CD4-positive, alpha-beta T cell treated with Interleukin-4 for 4 hours (primary cell): ENCODE measurements at regions not wholly inside any gene's neighbourhood (a gene's known extent, or its start where the extent isn't known, plus 50 kb on each side); places are given as distances from the start of the nearest gene placed in this dataset.
"Not testable (repeated sequence)": the region's sequence is repeated elsewhere in the genome, so short reads cannot be mapped to it uniquely, and the experiment has no call there.

Experiments
- DNase-seq: peaks from one replicate; pipeline ENCODE4 v3.0.0-alpha.2; 2020

DNA sequence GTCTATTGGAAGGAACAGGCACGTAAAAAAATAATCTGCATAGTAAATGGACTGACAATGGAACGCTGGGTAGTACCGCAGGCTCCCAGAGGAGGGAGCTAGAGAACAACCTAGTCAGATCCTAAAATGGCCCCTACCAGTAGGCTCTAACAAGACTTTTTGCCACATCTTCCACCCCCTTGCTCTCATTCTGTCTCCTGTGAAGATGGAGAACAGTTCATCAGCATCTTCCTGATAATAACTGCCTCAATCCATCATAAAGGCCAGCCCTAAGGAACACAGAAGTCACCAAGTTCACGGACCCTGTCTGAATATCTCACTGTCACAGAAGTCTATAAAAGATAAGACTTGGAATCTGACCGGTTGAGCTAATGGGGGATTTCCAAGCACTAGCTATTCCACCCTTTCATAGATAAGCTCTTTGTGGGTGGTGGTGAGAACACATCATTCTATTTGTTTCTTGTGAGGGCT, 133.4 kb downstream of the SLC1A3 start:
- peak; percentile 58 for DNase-seq

DNA sequence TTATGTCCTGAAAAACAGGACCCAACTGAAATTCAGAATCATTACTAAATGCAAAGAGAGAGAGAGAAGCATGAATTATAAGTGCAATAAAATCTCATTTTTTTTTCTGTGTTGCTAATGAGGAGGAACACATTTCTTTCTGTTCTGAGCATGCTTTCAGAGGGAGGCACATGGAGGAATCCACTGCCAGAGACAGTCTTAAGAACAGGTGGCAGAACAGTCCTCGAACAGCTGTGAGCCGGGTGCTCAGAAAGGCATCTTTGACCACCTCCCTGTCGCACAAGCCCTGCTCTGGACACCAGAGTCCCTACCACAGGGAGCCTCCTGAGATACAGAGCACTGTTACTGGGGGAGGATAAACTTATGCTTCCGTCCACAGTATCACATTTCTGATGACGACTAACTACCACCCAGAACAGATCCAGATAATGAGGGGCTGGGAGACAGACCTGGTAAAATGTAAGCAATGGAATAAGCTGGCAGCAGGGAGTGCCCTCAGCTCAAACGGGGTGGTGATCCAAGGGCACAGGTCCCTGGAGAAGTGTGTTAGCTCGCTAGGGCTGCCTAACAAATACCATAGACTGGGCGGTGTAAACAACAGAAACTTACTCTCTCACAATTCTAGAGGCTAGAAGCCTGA, 134.0 kb downstream of the SLC1A3 start:
- DNase-seq, result no peak

- no peak for DNase-seq
Measured at GRCh38 chr5:36741128-36741527, 134.7 kb downstream of the SLC1A3 start.

DNA sequence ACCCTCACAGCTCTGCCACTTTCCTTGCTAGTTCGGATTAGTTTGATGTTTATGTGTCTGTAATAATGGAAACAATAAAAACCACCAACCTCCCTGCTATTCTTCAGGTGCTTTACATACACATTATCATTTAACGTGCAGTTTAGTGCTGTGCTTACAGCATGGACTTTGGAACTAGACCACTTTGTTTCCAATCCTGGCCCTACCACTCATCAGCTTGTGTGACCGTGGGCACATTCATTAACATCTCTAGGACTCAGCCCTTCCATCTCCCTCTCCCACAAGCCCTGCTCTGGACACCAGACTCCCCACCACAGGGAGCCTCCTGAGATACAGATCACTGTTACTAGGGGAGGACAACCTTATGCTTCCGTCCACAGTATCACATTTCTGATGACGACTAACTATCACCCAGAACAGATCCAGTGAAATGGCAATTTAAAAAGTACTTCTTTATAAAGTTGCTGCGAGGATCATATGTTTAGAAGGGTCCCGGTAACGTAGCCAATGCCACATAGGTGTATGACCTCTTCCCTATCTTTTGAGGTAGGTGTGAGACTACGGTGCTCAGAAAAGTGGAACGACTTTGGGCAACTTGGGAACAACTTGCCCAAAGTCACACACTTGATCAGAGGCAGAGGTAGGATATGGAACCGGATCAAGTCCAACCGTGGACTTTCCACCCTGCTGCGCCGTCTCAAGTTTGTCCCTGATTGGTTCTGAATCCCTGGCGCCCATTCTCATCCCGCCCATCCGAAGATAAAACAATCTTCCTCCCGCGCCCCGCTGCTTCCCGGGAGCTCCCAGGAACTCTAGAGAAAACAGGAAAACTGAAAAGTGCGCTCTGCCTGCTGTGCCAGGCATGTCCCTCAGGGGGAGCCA, 132.4 kb upstream of the NIPBL start:
- no peak for DNase-seq

DNA sequence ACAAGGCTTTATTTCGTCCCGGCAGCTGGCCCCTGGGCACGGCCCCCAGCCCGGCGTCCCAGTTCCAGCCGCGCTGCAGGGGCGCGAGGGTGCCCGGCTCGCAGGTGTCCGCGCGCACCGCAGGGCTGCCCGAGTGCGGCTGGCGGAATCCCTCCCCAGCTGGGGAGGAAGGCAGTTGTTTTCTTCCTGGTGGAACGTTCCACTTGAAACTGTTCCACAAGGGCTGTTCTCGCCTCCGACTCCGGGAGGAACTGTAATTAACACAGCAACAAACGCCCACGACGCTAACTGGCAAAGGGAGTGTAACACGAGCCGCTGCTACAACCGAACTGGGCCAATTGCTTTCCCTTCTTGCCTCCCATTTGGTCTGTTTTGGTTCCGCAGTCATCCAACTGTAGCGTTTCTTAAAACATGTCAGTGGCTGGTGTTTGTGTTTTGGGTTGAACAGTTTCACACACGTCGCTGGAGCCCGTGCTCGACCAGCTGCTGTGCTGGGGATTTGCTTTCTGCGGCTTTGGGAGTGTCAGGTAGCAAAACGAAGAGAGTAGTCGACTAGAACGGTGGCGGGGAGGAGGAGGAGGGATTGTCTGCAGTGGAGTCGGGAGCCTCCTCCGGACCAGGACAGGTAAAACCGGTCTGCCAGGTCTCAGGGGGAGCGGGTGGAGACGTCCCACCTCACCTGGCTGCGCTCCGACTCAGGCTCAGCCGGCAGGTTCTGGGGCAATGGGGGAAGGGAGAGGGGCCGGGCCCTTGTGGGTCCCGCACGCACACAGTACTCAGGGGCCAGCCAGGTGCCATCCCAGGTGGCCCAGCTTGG, 131.6 kb upstream of the NIPBL start:
- DNase-seq, result no peak

GRCh38 chr5:36747794-36748193, 128.8 kb upstream of the NIPBL start:
- DNase-seq, result not testable (repeated sequence)

- no peak for DNase-seq
Measured at GRCh38 chr5:36751886-36752285, 124.7 kb upstream of the NIPBL start.

DNA sequence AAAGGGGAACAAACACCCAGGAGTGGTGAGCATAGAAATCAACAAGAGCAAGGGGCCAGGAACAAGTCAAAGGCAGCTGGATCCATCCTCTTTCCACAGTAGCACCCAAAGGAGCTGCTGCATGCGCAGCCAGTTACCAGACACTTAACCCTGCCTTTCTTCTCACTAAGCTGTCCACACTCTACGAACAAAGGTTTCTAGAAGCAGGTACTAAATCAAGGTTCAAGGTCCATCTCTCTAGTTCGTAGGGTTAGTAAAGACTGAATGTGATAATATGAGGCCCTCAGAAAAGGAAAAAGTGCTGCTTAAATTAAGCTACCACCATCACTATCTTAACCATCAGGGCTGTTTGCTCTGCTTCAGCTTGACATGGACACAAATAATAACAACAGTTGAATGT, 121.2 kb upstream of the NIPBL start:
- no peak for DNase-seq

DNA sequence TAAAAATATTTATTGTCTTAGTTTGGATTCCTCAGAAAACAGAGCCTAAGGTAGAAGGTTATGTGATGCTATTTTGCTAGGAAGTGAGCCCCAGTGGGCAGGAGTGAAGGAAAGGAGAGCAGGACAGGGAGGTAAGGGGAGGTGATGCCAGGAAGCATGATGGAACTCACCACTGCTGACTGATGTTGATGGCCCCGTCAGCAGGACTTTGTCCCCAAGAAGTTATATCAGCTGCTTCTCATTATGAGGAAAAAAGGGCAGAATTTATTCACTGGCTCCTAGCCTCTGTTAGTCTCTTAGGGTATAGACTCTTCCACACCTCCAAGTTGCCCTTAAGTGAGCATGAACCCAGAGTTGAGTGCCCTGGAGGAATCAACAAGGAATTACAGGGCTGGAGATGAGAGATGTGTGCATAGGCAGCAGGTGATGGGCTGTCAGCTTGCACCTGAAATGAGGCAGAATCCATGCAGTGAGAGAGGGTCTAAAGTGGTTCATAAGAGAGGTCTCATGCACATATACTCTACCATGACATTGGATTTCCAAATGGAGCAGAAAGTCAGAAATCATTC, 120.6 kb upstream of the NIPBL start:
- no peak for DNase-seq

GRCh38 chr5:36756848-36757247, 119.7 kb upstream of the NIPBL start:
- no peak for DNase-seq

- DNase-seq, result no peak
Measured at GRCh38 chr5:36759117-36759516, 117.5 kb upstream of the NIPBL start.

- no peak for DNase-seq
Measured at GRCh38 chr5:36763454-36763853, 113.1 kb upstream of the NIPBL start.

DNA sequence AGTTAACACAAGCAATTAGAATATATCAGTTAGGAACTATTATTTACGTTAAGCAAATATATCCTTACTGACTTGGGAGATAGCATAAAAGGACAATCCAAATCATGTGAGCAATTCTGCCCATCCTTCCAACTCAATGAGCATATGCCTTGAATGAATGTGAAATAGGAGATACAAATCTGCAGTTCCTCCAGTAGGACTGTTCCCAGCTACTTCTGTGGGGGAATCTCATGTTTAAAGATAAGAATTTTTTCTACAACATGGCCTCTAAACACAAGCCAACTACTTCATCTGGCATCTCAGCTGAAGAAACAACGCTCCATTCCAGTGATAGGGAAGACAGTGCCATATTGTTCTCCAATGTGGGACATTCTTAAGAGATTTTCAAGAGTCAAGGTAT, 110.7 kb upstream of the NIPBL start:
- DNase-seq, result no peak

GRCh38 chr5:36766981-36767380, 109.6 kb upstream of the NIPBL start:
- DNase-seq, result no peak

GRCh38 chr5:36768450-36768849, 108.1 kb upstream of the NIPBL start:
- DNase-seq, result no peak

- no peak for DNase-seq
Measured at GRCh38 chr5:36769129-36769770, 107.3 kb upstream of the NIPBL start.

DNA sequence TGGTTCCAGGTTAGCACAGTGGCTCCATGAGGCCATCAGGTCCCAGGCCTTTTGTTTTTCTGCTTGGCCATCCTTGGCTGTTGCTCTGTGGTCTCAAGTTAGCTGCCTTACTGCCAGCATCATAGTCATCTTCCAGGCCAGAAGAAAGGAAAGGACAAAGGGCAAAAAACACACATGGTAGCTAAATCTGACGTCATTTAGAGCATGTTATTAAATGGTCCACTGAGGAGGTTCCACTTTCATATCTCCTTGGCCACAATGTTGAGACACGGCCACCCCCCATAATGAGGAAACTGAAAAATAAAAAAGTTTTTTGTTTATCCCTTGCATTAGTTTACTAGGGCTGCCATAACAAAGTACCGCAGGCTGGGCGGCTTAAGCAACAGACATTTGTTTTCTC, 106.4 kb upstream of the NIPBL start:
- no peak for DNase-seq

DNA sequence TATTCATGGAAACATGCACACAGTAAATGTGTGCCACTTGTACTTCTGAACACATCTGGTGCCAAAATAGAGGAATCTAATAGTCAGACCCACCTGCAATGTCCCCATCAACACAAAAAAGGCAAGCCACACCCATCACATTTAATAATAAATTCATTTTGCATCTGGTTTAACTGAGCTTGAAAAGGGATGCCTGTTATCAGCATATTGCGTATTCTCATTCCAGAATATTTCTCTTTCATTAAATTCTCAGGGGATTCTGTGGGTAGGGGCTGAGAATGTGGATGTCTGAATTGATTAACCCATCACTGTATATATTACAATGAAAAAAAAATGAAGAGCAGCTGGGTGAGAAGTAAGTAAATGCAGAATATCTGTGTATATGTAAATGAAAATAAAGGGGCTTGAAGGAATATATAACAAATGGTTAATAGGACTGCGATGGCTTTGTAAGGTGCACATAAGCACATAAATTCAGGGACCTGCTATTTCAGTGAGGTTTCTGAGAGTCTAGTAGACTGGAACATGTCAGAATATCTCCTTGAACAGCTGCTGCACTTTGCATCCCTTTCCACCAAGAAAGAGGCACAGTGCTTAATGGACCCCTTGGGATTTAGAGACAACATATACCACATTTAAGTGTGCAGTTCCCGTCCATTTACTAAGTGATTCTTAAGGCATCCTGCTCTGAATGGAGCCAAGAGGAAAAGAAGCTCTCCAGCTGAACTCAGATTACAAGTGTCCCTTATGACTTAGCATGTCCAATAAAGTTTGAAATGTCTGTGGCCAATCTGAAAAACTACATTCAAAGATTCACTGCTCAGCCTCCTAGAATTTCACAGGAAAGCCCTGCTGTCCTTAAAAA, 104.1 kb upstream of the NIPBL start:
- DNase-seq, result no peak

DNA sequence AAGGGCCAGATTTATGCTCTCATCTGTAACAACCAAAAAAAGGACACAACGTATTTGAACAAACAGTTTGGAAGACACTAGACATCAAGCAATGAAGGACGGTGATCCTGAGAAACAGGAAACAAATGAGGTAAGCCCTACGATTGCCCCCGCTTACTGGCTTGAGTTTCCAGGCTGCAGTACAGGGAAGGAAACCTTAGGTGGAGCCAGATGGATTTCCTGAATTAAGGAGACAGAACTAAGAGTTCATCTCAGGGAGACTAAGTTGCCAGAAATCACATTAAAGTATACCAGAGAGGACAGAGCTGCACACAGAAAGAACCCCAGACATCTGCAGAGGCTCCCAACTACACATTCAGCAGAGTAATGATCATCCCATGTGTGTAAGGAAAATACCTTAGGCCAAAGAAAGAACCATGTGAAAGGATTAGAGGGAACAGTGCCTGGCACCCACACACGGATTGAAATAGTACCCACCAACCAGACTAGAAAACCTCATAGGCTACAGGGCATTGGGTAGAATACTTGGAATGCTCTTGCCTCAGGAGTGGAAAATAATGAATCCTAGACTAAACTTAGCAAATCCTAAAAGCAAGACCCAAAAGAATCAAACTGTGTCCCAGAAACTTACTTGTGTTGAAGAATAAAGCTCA, 99.3 kb upstream of the NIPBL start:
- DNase-seq, result no peak

GRCh38 chr5:36778336-36778735, 98.2 kb upstream of the NIPBL start:
- DNase-seq, result no peak

DNA sequence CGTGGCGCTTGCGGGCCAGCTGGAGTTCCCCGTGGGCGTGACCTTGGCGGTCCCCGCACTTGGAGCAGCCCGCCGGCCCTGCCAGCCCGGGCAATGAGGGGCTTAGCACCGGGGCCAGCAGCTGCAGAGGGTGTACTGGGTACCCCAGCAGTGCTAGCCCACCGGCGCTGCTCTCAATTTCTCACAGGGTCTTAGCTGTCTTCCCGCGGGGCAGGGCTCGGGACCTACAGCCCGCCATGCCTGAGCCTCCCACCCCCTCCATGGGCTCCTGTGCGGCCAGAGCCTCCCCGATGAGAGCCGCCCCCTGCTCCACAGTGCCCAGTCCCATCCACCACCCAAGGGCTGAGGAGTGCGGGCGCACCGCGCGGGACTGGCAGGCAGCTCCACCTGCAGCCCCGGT, 94.0 kb upstream of the NIPBL start:
- not testable (repeated sequence) for DNase-seq
